IPS DF 4.7 (cell line): ENCODE measurements at regions not wholly inside any gene's neighbourhood (a gene's known extent, or its start where the extent isn't known, plus 50 kb on each side); places are given as distances from the start of the nearest gene placed in this dataset.
A peak's percentile ranks its signal among the peaks of the same experiment; 100 is the strongest.
"Not testable (repeated sequence)": the region's sequence is repeated elsewhere in the genome, so short reads cannot be mapped to it uniquely, and the experiment has no call there.

Experiments used
- DNase-seq: peaks from one replicate; pipeline ENCODE4 v3.0.0-alpha.2; 2013; ENCODE audit warnings: low spot score; ENCODE audit errors: extremely low read depth

GRCh38 chr2:47964277-47964676, 58.0 kb upstream of the FBXO11 start:
- no peak for DNase-seq

- DNase-seq, result no peak
These were observed 58.6 kb upstream of the FBXO11 start for GRCh38 chr2:47964722-47965434.

GRCh38 chr2:47976728-47977127, 70.4 kb upstream of the FBXO11 start:
- not testable (repeated sequence) for DNase-seq

GRCh38 chr2:47984041-47984440, 77.7 kb upstream of the FBXO11 start:
- DNase-seq, result no peak

GRCh38 chr2:47990503-47990902, 84.2 kb upstream of the FBXO11 start:
- DNase-seq, result no peak

GRCh38 chr2:47992671-47993070, 86.4 kb upstream of the FBXO11 start:
- no peak for DNase-seq

GRCh38 chr2:47996808-47997207, 90.5 kb upstream of the FBXO11 start:
- DNase-seq, result no peak

GRCh38 chr2:47999512-47999911, 93.2 kb upstream of the FBXO11 start:
- DNase-seq, result no peak

GRCh38 chr2:48001498-48001897, 95.2 kb upstream of the FBXO11 start:
- DNase-seq, result no peak

- no peak for DNase-seq
These were observed 99.8 kb upstream of the FBXO11 start for GRCh38 chr2:48006094-48006493.

GRCh38 chr2:48007699-48008268, 101.5 kb upstream of the FBXO11 start:
- DNase-seq, result no peak

- DNase-seq, result no peak
These were observed 103.0 kb upstream of the FBXO11 start for GRCh38 chr2:48009256-48009655.

GRCh38 chr2:48015421-48015820, 109.1 kb upstream of the FBXO11 start:
- no peak for DNase-seq

- peak; percentile 19 for DNase-seq
These were observed 110.1 kb upstream of the FBXO11 start for GRCh38 chr2:48016225-48017019.

- no peak for DNase-seq
These were observed 110.8 kb upstream of the FBXO11 start for GRCh38 chr2:48017136-48017535.

- no peak for DNase-seq
These were observed 112.2 kb upstream of the FBXO11 start for GRCh38 chr2:48018480-48018879.

GRCh38 chr2:48026865-48027264, 120.6 kb upstream of the FBXO11 start:
- DNase-seq, result no peak

- DNase-seq, result no peak
These were observed 126.5 kb upstream of the FBXO11 start for GRCh38 chr2:48032765-48033164.

GRCh38 chr2:48034295-48034694, 128.0 kb upstream of the FBXO11 start:
- no peak for DNase-seq

GRCh38 chr2:48036312-48036711, 130.0 kb upstream of the FBXO11 start:
- DNase-seq, result no peak

- no peak for DNase-seq
These were observed 133.1 kb upstream of the FBXO11 start for GRCh38 chr2:48039209-48039990.
